Neural progenitor cell (in vitro differentiated cells): ENCODE measurements at regions not wholly inside any gene's neighbourhood (a gene's known extent, or its start where the extent isn't known, plus 50 kb on each side); places are given as distances from the start of the nearest gene placed in this dataset.

Experiments used
- CTCF ChIP-seq: fragments of 200-600 bp; sonication (generic); IDR thresholded peaks from 2 replicates; pipeline ENCODE4 v1.5.1; 2017; ENCODE audit warnings: antibody characterized with exemption, mild to moderate bottlenecking
- EZH2 ChIP-seq: fragments of 200-600 bp; sonication (generic); IDR thresholded peaks from 2 replicates; pipeline ENCODE4 v1.6.1; 2017; ENCODE audit warnings: antibody characterized with exemption, mild to moderate bottlenecking, moderate library complexity

- TF ChIP-seq CTCF = no peak
- no peak for TF ChIP-seq EZH2
Measured at GRCh38 chr1:238364214-238364892, 473.6 kb upstream of the ZP4 start.
